Urothelium cell line (cell line): ENCODE measurements at regions not wholly inside any gene's neighbourhood (a gene's known extent, or its start where the extent isn't known, plus 50 kb on each side); places are given as distances from the start of the nearest gene placed in this dataset.
"Not testable (repeated sequence)": the region's sequence is repeated elsewhere in the genome, so short reads cannot be mapped to it uniquely, and the experiment has no call there.

Experiments used
- DNase-seq: peaks from one replicate; pipeline ENCODE4 v3.0.0; 2011; ENCODE audit warnings: low spot score, mixed read lengths
- FAIRE-seq: peaks from 2 replicates; lab custom pipeline; 2011; peaks lifted over from hg19 to GRCh38; lab: Jason Lieb, UNC

- DNase-seq (no peak), FAIRE-seq (no peak)
These were observed 90.0 kb downstream of the GPR88 start for GRCh38 chr1:100627936-100628335.

GRCh38 chr1:100628631-100629081 is 90.7 kb downstream of the GPR88 start:
- DNase-seq, result no peak
- FAIRE-seq, result no peak

GRCh38 chr1:100629391-100629790 is 90.2 kb upstream of the VCAM1 start:
- FAIRE-seq (no peak), DNase-seq (no peak)

- peak; percentile 70 for DNase-seq
- FAIRE-seq, result no peak
These were observed 88.5 kb upstream of the VCAM1 start for GRCh38 chr1:100631015-100631551.

GRCh38 chr1:100642826-100643225 is 76.7 kb upstream of the VCAM1 start:
- FAIRE-seq (no peak), DNase-seq (no peak)

- FAIRE-seq, result no peak
- no peak for DNase-seq
These were observed 75.9 kb upstream of the VCAM1 start for GRCh38 chr1:100643471-100644196.

GRCh38 chr1:100646001-100646400 is 73.5 kb upstream of the VCAM1 start:
- DNase-seq, result no peak
- FAIRE-seq, result no peak

GRCh38 chr1:100649146-100649545 is 70.4 kb upstream of the VCAM1 start:
- DNase-seq, result no peak
- FAIRE-seq, result no peak

GRCh38 chr1:100657876-100658715 is 61.4 kb upstream of the VCAM1 start:
- no peak for DNase-seq
- no peak for FAIRE-seq

GRCh38 chr1:100658716-100659026 is 60.9 kb upstream of the VCAM1 start:
- no peak for FAIRE-seq
- DNase-seq, result no peak

- DNase-seq (no peak), FAIRE-seq (no peak)
These were observed 58.4 kb upstream of the VCAM1 start for GRCh38 chr1:100661176-100661575.

- DNase-seq, FAIRE-seq: not testable (repeated sequence)
These were observed 51.0 kb upstream of the VCAM1 start for GRCh38 chr1:100668494-100668893.
